GM12864 (cell line): ENCODE measurements at regions not wholly inside any gene's neighbourhood (a gene's known extent, or its start where the extent isn't known, plus 50 kb on each side); places are given as distances from the start of the nearest gene placed in this dataset.

ENCODE experiments used
- DNase-seq: peaks from one replicate; pipeline ENCODE4 v3.0.0-alpha.2; 2011; ENCODE audit warnings: low read depth
- H3K4me3 ChIP-seq: 2 replicates; pipeline ENCODE4 v1.5.1; 2011; ENCODE audit warnings: mild to moderate bottlenecking, low read depth, low read length, control low read depth
- CTCF ChIP-seq: IDR thresholded peaks from 2 replicates; pipeline ENCODE4 v1.5.1; 2011; ENCODE audit warnings: low read depth, mild to moderate bottlenecking, moderate library complexity, low read length, control low read depth, inconsistent platforms; ENCODE audit errors: missing control alignments

- no peak for DNase-seq
- no peak overlapping the region for H3K4me3 ChIP-seq
- no peak for TF ChIP-seq CTCF
Measured at GRCh38 chr16:22678311-22678710, 135.7 kb upstream of the HS3ST2 start.

- no peak for TF ChIP-seq CTCF
- DNase-seq: no peak
- no peak overlapping the region for H3K4me3 ChIP-seq
Measured at GRCh38 chr16:22681554-22682291, 132.2 kb upstream of the HS3ST2 start.

- no peak for TF ChIP-seq CTCF
- H3K4me3 ChIP-seq: no peak overlapping the region
- DNase-seq: no peak
Measured at GRCh38 chr16:22683258-22683657, 130.7 kb upstream of the HS3ST2 start.

GRCh38 chr16:22683730-22684573 is 130.0 kb upstream of the HS3ST2 start:
- TF ChIP-seq CTCF: no peak
- DNase-seq: no peak

GRCh38 chr16:22684574-22685458 is 129.1 kb upstream of the HS3ST2 start:
- no peak for TF ChIP-seq CTCF
- no peak overlapping the region for H3K4me3 ChIP-seq
- no peak for DNase-seq

More at GRCh38 chr16:22683730-22684573, 130.0 kb upstream of the HS3ST2 start:
- H3K4me3 ChIP-seq: no peak overlapping the region

- no peak for DNase-seq
- no peak overlapping the region for H3K4me3 ChIP-seq
- no peak for TF ChIP-seq CTCF
Measured at GRCh38 chr16:22685459-22685830, 128.5 kb upstream of the HS3ST2 start.
